ENCODE measurements at regions not wholly inside any gene's neighbourhood (a gene's known extent, or its start where the extent isn't known, plus 50 kb on each side); places are given as distances from the start of the nearest gene placed in this dataset.
A peak's percentile ranks its signal among the peaks of the same experiment; 100 is the strongest.

DNA sequence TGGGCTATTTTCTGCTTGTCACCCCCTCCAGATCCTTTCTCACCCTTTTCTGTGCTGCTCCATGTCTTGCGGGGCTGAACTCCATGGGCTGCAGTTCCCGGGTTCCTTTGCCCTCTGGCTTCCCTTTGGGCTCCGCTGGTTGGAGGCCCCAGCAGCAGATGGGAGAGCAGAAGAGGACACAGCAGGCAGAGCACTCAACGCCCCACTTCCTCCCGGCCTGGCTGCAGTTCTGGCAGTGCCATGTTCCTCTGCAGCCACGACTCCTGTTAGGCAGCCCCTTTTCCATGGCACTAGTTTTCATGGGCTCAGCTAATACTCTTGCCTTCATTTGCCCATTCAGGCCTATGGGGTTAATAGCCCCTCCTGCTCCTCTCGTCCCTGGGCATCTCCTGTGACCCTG, 127.1 kb downstream of the TENT5C start:
- no peak overlapping the region for H3K4me3 ChIP-seq
- no peak for TF ChIP-seq POLR2AphosphoS5 (IDR thresholded peaks at IDR 0.05)
- TF ChIP-seq, protein P1, sequence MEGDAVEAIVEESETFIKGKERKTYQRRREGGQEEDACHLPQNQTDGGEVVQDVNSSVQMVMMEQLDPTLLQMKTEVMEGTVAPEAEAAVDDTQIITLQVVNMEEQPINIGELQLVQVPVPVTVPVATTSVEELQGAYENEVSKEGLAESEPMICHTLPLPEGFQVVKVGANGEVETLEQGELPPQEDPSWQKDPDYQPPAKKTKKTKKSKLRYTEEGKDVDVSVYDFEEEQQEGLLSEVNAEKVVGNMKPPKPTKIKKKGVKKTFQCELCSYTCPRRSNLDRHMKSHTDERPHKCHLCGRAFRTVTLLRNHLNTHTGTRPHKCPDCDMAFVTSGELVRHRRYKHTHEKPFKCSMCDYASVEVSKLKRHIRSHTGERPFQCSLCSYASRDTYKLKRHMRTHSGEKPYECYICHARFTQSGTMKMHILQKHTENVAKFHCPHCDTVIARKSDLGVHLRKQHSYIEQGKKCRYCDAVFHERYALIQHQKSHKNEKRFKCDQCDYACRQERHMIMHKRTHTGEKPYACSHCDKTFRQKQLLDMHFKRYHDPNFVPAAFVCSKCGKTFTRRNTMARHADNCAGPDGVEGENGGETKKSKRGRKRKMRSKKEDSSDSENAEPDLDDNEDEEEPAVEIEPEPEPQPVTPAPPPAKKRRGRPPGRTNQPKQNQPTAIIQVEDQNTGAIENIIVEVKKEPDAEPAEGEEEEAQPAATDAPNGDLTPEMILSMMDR (IDR thresholded peaks at IDR 0.05) = no peak
- no peak for TF ChIP-seq EP300 (IDR thresholded peaks at IDR 0.05; ENCODE audit: low read depth)
- no peak for TF ChIP-seq POLR2A (IDR thresholded peaks at IDR 0.05)
- H3K4me1 ChIP-seq = peaks cover 0 to 8% (median 4%) of the 10 kb centered on the region in 4 donors
- 92 to 94% methylated on average over 2 to 7 of the region's 7 CpGs for WGBS, 2 donors (ENCODE audit: low coverage in 1 of 2)
- H3K27ac ChIP-seq = no peak overlapping the region
- in situ Hi-C loops (cut with MboI; ENCODE audit: low pct_ligation_motif_present in 1 of 4, low pct_unique_long_range_greater_than_20kb in 1 of 4, low sequenced_read_pairs in 3 of 4) = no loop called here
- H3K36me3 ChIP-seq = no peaks in the 10 kb centered on the region
- no peak for DNase-seq
- H3K27me3 ChIP-seq = no peaks in the 10 kb centered on the region
- intact Hi-C loops (cut with DNase I; ENCODE audit: low total_unique reads) = no loop called here
- H3K9me3 ChIP-seq = no peaks in the 10 kb centered on the region

DNA sequence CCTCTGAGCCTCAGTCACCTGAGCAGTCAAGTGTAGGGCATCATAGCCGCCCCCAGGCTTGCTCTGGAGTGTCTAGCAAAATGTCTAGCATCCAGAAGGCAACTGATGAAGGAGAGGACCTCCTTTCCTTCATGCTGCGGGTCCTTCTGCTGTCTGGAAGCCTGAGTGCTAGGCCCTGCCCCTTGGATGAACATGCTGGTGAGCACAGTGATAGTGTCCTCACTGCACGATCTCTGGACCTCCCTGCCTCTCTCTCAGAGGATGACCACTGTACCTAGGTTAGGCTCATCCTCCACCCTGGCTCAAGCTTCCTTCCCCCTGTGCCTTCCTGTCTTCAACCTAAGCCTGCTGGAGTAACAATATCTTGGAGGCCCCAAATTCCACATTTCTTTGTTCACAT, 128.6 kb downstream of the TENT5C start:
- TF ChIP-seq POLR2AphosphoS5 (IDR thresholded peaks at IDR 0.05) (no peak), POLR2A (IDR thresholded peaks at IDR 0.05) (no peak), EP300 (IDR thresholded peaks at IDR 0.05; ENCODE audit: low read depth) (no peak)
- TF ChIP-seq, protein P1 (IDR thresholded peaks at IDR 0.05) = no peak
- no peaks in the 10 kb centered on the region for H3K27me3 ChIP-seq
- H3K9me3 ChIP-seq = no peaks in the 10 kb centered on the region
- DNase-seq = no peak
- intact Hi-C loops (cut with DNase I; ENCODE audit: low total_unique reads) (no loop called here), in situ Hi-C loops (cut with MboI; ENCODE audit: low pct_ligation_motif_present in 1 of 4, low pct_unique_long_range_greater_than_20kb in 1 of 4, low sequenced_read_pairs in 3 of 4) (no loop called here)
- H3K27ac ChIP-seq = peak overlapping the region in 3 of 4 donors; percentile 27 to 70 (median 50)
- peaks cover 0 to 8% (median 4%) of the 10 kb centered on the region in 4 donors for H3K4me1 ChIP-seq
- no peaks in the 10 kb centered on the region for H3K36me3 ChIP-seq
- no peak overlapping the region for H3K4me3 ChIP-seq
- 93% methylated on average over 3 of the region's 3 CpGs; no CpG with 5 or more reads in 1 of the 2 donors for WGBS, 2 donors (ENCODE audit: low coverage in 1 of 2)

DNA sequence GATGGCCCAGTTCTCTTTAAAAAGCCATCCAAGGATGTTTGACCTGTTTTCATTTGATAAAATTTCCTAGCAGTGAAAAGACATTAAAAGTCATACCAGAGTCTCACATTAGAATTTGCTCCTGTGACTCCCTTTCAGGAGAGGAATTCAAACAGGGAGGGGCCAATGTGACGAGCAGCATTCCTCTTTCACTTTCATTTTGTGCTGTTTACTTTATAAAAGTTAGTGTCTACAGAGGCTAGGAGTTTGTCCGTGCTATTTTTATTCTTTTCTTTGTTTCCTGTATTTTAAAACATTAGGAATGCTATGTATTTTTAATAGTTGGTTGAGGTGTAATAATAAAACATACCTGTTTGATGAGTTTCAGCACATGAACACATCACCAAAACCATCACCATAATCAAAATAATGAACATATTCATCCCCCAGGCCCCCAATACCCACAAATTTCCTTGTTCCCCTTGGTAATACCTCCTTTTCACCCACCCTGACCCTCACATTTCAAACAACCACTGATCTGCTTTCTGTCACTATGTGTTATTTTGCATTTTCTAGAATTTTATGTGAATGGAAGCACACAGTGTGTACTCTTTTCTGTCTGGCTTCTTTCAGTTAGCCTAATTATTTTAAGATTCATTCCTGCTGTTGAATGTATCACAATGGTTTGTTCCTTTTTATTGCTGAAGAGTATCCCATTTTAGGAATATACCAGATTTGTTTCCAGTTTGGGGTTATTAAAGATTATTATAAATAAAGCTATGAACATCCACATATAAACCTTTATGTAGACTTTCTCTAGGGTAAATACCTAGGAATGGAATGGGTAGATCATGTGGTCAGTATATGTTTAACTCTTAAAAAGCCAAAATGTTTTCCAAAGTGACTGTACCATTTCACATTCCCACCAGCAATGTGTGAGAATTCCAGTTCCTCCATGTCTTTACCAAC, 129.5 kb downstream of the TENT5C start:
- Histone ChIP-seq H3K4me3 (peak overlapping the region in 2 of 4 donors; percentile 8 to 9), H3K9me3 (no peaks in the 10 kb centered on the region), H3K36me3 (no peaks in the 10 kb centered on the region), H3K27ac (peak overlapping the region; percentile 27 to 70 (median 52)), H3K4me1 (peaks cover 0 to 9% (median 5%) of the 10 kb centered on the region in 4 donors), H3K27me3 (no peaks in the 10 kb centered on the region)
- intact Hi-C loops (cut with DNase I; ENCODE audit: low total_unique reads) = no loop called here
- in situ Hi-C loops (cut with MboI; ENCODE audit: low pct_ligation_motif_present in 1 of 4, low pct_unique_long_range_greater_than_20kb in 1 of 4, low sequenced_read_pairs in 3 of 4) = no loop called here
- TF ChIP-seq, protein P1 (IDR thresholded peaks at IDR 0.05) = no peak
- TF ChIP-seq POLR2A (IDR thresholded peaks at IDR 0.05) (no peak), EP300 (IDR thresholded peaks at IDR 0.05; ENCODE audit: low read depth) (no peak), POLR2AphosphoS5 (IDR thresholded peaks at IDR 0.05) (no peak)
- WGBS, 2 donors (ENCODE audit: low coverage in 1 of 2) = 0 to 1% methylated on average over 2 of the region's 2 CpGs
- DNase-seq = peak; percentile 52

DNA sequence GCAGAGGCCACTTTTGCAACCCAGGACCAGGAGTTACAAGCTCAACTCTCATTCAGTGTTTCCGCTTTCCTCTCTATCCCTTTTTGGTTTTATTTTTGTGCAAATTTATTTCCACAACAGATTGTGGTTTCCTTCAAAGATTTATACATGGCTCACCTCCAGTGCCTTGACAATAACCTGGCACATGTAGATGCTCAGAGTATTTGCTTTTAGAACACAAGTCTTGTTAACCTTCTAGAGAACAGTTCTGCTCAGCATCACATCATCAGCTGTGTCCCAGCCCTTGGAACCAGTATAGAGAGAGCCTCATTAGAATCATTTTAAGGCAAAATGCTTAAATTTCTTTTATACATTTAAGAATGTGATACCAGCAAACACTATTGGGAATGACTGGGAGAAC, 133.7 kb downstream of the TENT5C start:
- WGBS, 2 donors (ENCODE audit: low coverage in 1 of 2) = 88 to 100% methylated on average over 1 of the region's 1 CpG
- TF ChIP-seq, protein P1 (IDR thresholded peaks at IDR 0.05) = no peak
- TF ChIP-seq EP300 (IDR thresholded peaks at IDR 0.05; ENCODE audit: low read depth) = no peak
- TF ChIP-seq POLR2A (IDR thresholded peaks at IDR 0.05) = no peak
- TF ChIP-seq POLR2AphosphoS5 (IDR thresholded peaks at IDR 0.05) = no peak
- Histone ChIP-seq H3K36me3 (no peaks in the 10 kb centered on the region), H3K4me1 (peaks cover 0 to 14% (median 7%) of the 10 kb centered on the region in 4 donors), H3K27ac (no peak overlapping the region), H3K4me3 (no peak overlapping the region), H3K27me3 (no peaks in the 10 kb centered on the region), H3K9me3 (no peaks in the 10 kb centered on the region)
- in situ Hi-C loops (cut with MboI; ENCODE audit: low pct_ligation_motif_present in 1 of 4, low pct_unique_long_range_greater_than_20kb in 1 of 4, low sequenced_read_pairs in 3 of 4) = no loop called here
- no peak for DNase-seq
- intact Hi-C loops (cut with DNase I; ENCODE audit: low total_unique reads) = no loop called here

Measured in transverse colon (tissue), 4 donors.